Caco-2 (cell line): ENCODE measurements at regions not wholly inside any gene's neighbourhood (a gene's known extent, or its start where the extent isn't known, plus 50 kb on each side); places are given as distances from the start of the nearest gene placed in this dataset.

Experiments used
- BruUV-seq: library from RNA; stranded (reverse); fragments of 400-500 nt; replicated peaks from 2 replicates; lab custom pipeline; 2021; lab: Mats Ljungman, UMichigan
- CTCF ChIA-PET: fragments of 300-600 bp; sonication (Branson Sonifier 250); formaldehyde crosslinking; loops from one replicate; lab custom pipeline; 2022; ENCODE audit warnings: antibody characterized with exemption; lab: Charles Lee
- POLR2A ChIA-PET: fragments of 300-600 bp; sonication (Branson Sonifier 250); formaldehyde crosslinking; loops from one replicate; lab custom pipeline; 2022; ENCODE audit warnings: antibody characterized with exemption; lab: Charles Lee
- DNase-seq, 2 experiments: peaks; one replicate each; pipeline versions ENCODE4 v3.0.0 to v3.0.0-alpha.2; 2020 to 2022
- H3K27me3 ChIP-seq: replicated peaks from 2 replicates; pipeline ENCODE4 v1.6.0; 2011; ENCODE audit warnings: low read length; ENCODE audit not compliant: control insufficient read depth, insufficient read depth
- H3K36me3 ChIP-seq: 2 replicates; pipeline ENCODE4 v1.5.1; 2011; ENCODE audit warnings: low read length; ENCODE audit not compliant: control insufficient read depth, insufficient read depth
- H3K4me1 ChIP-seq: fragments of 250-450 bp; sonication (Bioruptor Pico); 2 replicates; pipeline ENCODE4 v1.5.1; 2020; ENCODE audit warnings: mild to moderate bottlenecking
- H3K4me3 ChIP-seq: 2 replicates; pipeline ENCODE4 v1.5.1; 2011; ENCODE audit warnings: low read depth, mild to moderate bottlenecking, control low read depth, low read length
- H3K9me3 ChIP-seq: fragments of 250-450 bp; sonication (Bioruptor Pico); 2 replicates; pipeline ENCODE4 v1.5.1; 2020; ENCODE audit warnings: mild to moderate bottlenecking, moderate library complexity
- H3K27ac Mint-ChIP-seq: one replicate; pipeline ENCODE4 v1.8.0; 2022; ENCODE audit warnings: mixed read lengths; ENCODE audit not compliant: unreplicated experiment
- H3K27me3 Mint-ChIP-seq: one replicate; pipeline ENCODE4 v1.8.0; 2022; ENCODE audit warnings: mixed read lengths; ENCODE audit not compliant: insufficient read depth, unreplicated experiment
- H3K36me3 Mint-ChIP-seq: one replicate; pipeline ENCODE4 v1.8.0; 2022; ENCODE audit warnings: mild to moderate bottlenecking, mixed read lengths; ENCODE audit not compliant: insufficient read depth, unreplicated experiment
- H3K4me1 Mint-ChIP-seq: one replicate; pipeline ENCODE4 v1.8.0; 2022; ENCODE audit warnings: low read depth, mixed read lengths; ENCODE audit not compliant: unreplicated experiment
- H3K4me3 Mint-ChIP-seq: one replicate; pipeline ENCODE4 v1.8.0; 2022; ENCODE audit warnings: mild to moderate bottlenecking, moderate library complexity, mixed read lengths; ENCODE audit not compliant: unreplicated experiment
- H3K9me3 Mint-ChIP-seq: one replicate; pipeline ENCODE4 v1.8.0; 2022; ENCODE audit warnings: mixed read lengths; ENCODE audit not compliant: unreplicated experiment
- intact Hi-C: fragments of 100-400 bp; cut with micrococcal nuclease; formaldehyde crosslinking; loops from one replicate; pipeline ENCODE4 v1.10.0; 2022; ENCODE audit not compliant: unreplicated experiment
- TF ChIP-seq, protein P1 (sequence below), 2 experiments: fragments of 200-600 bp in 1 of 2; IDR thresholded peaks; 1 replicate in 1 of 2; 2 replicates in 1 of 2; pipeline versions ENCODE4 v1.5.1 to v1.8.0; 2011 to 2022; ENCODE audit warnings: antibody characterized with exemption in 1 of 2, control low read depth in 1 of 2, inconsistent platforms in 1 of 2, low read depth in 1 of 2, low read length in 1 of 2, mild to moderate bottlenecking in 1 of 2, moderate library complexity in 1 of 2; ENCODE audit not compliant: insufficient read depth in 1 of 2, severe bottlenecking in 1 of 2, unreplicated experiment in 1 of 2

DNA sequence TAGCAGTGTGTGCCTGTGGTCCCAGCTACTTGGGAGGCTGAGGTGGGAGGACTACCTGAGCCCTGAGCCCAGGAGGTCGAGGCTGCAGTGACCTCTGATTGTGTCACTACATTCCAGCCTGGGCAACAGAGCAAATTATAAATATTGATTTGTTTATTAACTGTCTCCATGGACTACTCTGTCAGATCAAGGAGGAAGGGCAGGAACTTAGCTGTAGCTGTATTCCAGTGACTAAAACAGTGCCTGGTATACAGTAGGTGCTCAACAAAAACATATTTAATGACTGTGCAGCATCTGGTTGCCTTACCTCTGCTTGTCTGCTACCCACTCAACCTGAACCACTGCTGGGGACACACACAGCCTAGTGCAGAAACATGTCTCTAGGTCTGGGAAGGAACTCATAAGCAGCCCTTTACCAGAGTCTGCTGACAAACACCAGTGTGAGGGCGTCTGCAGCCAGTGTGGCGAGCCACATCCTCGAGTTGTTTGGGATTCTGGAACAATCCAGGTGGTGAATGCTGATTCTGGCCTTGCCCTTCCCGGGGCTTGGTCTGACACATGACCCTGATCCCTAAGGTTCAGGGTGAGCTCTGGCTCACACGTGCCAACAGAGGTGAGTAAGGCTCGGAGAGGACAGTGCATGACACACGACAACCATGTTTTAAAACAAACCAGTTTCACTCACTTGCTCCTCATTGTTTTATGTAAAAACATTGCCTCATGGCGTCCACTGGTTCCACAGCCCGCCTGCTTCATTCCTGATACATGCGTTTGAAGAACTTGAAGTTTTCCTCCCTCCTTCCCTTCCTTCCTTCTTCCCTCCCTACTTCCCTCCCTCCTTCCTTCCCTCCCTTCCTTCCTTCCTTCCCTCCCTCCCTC, 117.9 kb upstream of the ZNF217 start:
- Histone ChIP-seq H3K27me3 (no peaks in the 10 kb centered on the region), H3K9me3 (no peaks in the 10 kb centered on the region), H3K4me3 (no peak overlapping the region), H3K4me1 (peaks cover 44% of the 10 kb centered on the region), H3K36me3 (no peaks in the 10 kb centered on the region)
- Mint-ChIP-seq H3K9me3 (no peaks in the 10 kb centered on the region), H3K4me1 (peaks cover 55% of the 10 kb centered on the region), H3K36me3 (peaks cover 6% of the 10 kb centered on the region), H3K4me3 (no peak overlapping the region), H3K27ac (peak overlapping the region; percentile 54), H3K27me3 (no peaks in the 10 kb centered on the region)
- TF ChIP-seq, protein P1, sequence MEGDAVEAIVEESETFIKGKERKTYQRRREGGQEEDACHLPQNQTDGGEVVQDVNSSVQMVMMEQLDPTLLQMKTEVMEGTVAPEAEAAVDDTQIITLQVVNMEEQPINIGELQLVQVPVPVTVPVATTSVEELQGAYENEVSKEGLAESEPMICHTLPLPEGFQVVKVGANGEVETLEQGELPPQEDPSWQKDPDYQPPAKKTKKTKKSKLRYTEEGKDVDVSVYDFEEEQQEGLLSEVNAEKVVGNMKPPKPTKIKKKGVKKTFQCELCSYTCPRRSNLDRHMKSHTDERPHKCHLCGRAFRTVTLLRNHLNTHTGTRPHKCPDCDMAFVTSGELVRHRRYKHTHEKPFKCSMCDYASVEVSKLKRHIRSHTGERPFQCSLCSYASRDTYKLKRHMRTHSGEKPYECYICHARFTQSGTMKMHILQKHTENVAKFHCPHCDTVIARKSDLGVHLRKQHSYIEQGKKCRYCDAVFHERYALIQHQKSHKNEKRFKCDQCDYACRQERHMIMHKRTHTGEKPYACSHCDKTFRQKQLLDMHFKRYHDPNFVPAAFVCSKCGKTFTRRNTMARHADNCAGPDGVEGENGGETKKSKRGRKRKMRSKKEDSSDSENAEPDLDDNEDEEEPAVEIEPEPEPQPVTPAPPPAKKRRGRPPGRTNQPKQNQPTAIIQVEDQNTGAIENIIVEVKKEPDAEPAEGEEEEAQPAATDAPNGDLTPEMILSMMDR (IDR thresholded peaks at IDR 0.05; ENCODE audit: insufficient read depth in 1 of 2, low read depth in 1 of 2, low read length in 1 of 2, severe bottlenecking in 1 of 2, unreplicated experiment in 1 of 2): no peak
- intact Hi-C loops: loop anchor here (2.0 kb wide), 1 partner anchor 133 kb away; no protein-coding TSS in a partner anchor
- DNase-seq: peak in 1 of 2 experiments; percentile 60
- no TSS peak for BruUV-seq
- CTCF ChIA-PET: interaction anchor here (0.5 kb wide), 1 partner anchor 14 kb away, joined by 3 read pairs; no protein-coding TSS in a partner anchor
- POLR2A ChIA-PET: interaction anchor here (1.4 kb wide), 1 partner anchor 27 kb away, joined by 5 read pairs; no protein-coding TSS in a partner anchor

DNA sequence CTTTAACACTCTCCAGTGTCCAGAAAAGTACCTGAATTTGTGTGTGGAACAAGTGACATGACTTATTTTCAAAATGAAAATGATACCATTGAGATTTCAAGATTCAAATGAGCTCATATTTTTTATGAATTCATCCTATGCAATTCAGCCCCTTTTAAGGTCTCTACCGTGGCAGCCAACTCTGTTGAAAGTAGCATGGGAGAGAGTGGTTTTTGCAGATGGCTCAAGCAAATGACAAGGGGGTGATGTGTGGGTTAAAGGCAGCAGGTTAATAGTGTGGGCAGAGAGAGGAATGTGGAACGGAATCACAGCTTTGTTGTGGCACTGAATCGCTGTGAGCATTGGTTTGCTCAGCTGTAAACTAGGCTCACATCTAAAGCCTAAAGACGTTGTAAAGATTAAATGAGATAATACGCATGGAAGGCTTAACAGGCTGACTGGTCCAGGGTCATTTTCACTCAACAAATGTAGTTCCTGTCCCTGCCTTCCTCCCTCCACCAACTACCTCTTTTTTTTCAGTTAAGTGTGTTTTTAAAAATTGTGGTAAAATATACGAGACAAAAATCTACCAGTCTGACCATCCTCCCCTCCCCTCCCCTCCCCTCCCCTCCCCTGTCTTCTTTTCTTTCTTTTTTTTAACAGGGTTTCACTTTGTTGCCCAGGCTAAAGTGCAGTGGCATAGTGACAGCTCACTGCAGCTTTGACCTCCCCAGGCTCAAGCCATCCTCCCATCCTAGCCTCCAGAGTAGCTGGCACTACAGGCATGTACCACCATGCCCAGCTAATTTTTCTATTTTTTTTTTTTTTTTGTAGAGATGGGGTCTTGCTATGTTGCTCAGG, 114.7 kb upstream of the ZNF217 start:
- H3K9me3 Mint-ChIP-seq: no peaks in the 10 kb centered on the region
- peak overlapping the region; percentile 39 for H3K4me3 Mint-ChIP-seq
- ChIA-PET CTCF (interaction anchor here (0.9 to 1.4 kb wide), 4 partner anchors 29 to 117 kb away, joined by 3 to 6 read pairs (median 4); no protein-coding TSS in a partner anchor), POLR2A (interaction anchor here (0.6 to 1.0 kb wide), 8 partner anchors 28 to 157 kb away, joined by 3 to 7 read pairs (median 4); no protein-coding TSS in a partner anchor)
- Histone ChIP-seq H3K9me3 (no peaks in the 10 kb centered on the region), H3K4me1 (peaks cover 47% of the 10 kb centered on the region), H3K27me3 (no peaks in the 10 kb centered on the region), H3K4me3 (no peak overlapping the region), H3K36me3 (no peaks in the 10 kb centered on the region)
- no peaks in the 10 kb centered on the region for H3K27me3 Mint-ChIP-seq
- no TSS peak for BruUV-seq
- DNase-seq: peak; percentile 54 to 71
- TF ChIP-seq, protein P1 (IDR thresholded peaks at IDR 0.05; ENCODE audit: insufficient read depth in 1 of 2, low read depth in 1 of 2, low read length in 1 of 2, severe bottlenecking in 1 of 2, unreplicated experiment in 1 of 2): no peak
- intact Hi-C loops: loop anchor here (1.0 to 2.0 kb wide), 3 partner anchors 30 to 54 kb away; no protein-coding TSS in a partner anchor
- H3K4me1 Mint-ChIP-seq: peaks cover 43% of the 10 kb centered on the region
- peak overlapping the region; percentile 66 for H3K27ac Mint-ChIP-seq
- H3K36me3 Mint-ChIP-seq: no peaks in the 10 kb centered on the region
